T-helper 1 cell treated with Interleukin-12 subunit alpha and Interleukin-12 subunit beta and Interleukin-4 antibody, amounts not matched to agents 30 μg/mL and 1 μg/mL, for 36 hours (primary cell): ENCODE measurements at regions not wholly inside any gene's neighbourhood (a gene's known extent, or its start where the extent isn't known, plus 50 kb on each side); places are given as distances from the start of the nearest gene placed in this dataset.

Source experiments
- H3K27ac Mint-ChIP-seq: one replicate; pipeline ENCODE4 v1.8.0; 2021; ENCODE audit warnings: mild to moderate bottlenecking, mixed read lengths
- H3K27me3 Mint-ChIP-seq: one replicate; pipeline ENCODE4 v1.8.0; 2021; ENCODE audit warnings: low read depth, mixed read lengths
- H3K36me3 Mint-ChIP-seq: one replicate; pipeline ENCODE4 v1.8.0; 2021; ENCODE audit warnings: low read depth, mixed read lengths
- H3K4me1 Mint-ChIP-seq: one replicate; pipeline ENCODE4 v1.8.0; 2021; ENCODE audit warnings: low read depth, mixed read lengths
- H3K4me3 Mint-ChIP-seq: one replicate; pipeline ENCODE4 v1.8.0; 2021; ENCODE audit warnings: mild to moderate bottlenecking, moderate library complexity, mixed read lengths
- H3K9me3 Mint-ChIP-seq: one replicate; pipeline ENCODE4 v1.8.0; 2021; ENCODE audit warnings: mixed read lengths

DNA sequence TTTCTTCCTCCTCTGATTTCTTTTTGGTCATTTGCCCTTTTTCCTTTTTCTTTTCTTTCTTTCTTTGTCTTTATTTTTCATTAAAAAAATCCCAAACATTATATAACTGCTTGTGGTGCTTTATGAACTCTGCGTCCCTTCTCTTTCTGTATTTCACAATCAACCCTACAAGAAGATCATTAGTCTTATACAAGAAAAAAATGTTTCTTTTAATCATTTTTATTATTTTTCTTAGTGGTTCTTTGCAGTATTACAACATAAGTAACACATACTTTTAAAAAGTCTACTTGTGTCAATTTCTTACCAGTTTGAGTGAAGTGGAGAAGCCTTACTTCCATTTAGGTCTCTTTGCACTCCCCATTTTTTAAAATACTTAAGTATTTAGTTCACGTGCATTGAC is 212.7 kb upstream of the SMC2 start:
- no peak overlapping the region for H3K27ac Mint-ChIP-seq
- no peak overlapping the region for H3K4me3 Mint-ChIP-seq
- no peaks in the 10 kb centered on the region for H3K27me3 Mint-ChIP-seq
- no peaks in the 10 kb centered on the region for H3K9me3 Mint-ChIP-seq
- H3K36me3 Mint-ChIP-seq: no peaks in the 10 kb centered on the region
- H3K4me1 Mint-ChIP-seq: no peaks in the 10 kb centered on the region

DNA sequence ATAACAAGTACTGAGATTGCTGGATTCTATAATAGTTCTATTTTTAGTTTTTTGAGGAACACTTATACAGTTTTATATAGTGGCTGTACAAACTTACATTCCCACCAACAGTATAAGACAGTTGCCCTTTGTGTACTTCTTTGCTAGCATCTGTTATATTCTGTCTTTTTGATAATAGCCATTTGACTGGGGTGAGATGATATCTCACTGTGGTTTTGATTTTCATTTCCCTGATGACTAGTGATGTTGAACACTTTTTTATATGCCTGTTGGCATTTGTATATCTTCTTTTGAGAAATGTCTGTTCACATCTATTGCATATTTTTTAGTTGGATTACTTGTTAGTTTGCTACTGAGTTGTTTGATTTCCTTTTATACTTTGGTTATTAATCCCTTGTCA is 204.1 kb upstream of the SMC2 start:
- Mint-ChIP-seq H3K27ac (no peak overlapping the region), H3K9me3 (no peaks in the 10 kb centered on the region), H3K4me1 (no peaks in the 10 kb centered on the region), H3K4me3 (no peak overlapping the region), H3K27me3 (no peaks in the 10 kb centered on the region), H3K36me3 (no peaks in the 10 kb centered on the region)

DNA sequence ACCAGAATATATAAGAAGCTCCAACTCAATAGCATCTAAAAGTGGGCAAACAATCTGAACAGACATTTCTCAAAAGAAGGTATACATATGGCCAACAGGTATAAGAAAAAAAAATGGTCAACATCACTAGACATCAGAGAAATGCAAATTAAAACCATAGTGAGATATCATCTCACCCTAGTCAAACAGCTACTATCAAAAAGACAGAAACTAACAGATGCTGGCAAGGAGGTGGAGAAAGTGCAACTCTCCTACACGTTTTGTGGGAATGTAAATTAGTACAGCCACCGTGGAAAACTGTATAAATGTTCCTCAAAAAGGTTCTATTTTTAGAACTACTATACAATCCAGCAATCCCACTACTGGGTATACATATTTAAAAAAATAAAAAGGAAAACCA is 199.9 kb upstream of the SMC2 start:
- Mint-ChIP-seq H3K27me3 (no peaks in the 10 kb centered on the region), H3K9me3 (no peaks in the 10 kb centered on the region), H3K4me1 (no peaks in the 10 kb centered on the region), H3K4me3 (no peak overlapping the region), H3K36me3 (no peaks in the 10 kb centered on the region), H3K27ac (no peak overlapping the region)

DNA sequence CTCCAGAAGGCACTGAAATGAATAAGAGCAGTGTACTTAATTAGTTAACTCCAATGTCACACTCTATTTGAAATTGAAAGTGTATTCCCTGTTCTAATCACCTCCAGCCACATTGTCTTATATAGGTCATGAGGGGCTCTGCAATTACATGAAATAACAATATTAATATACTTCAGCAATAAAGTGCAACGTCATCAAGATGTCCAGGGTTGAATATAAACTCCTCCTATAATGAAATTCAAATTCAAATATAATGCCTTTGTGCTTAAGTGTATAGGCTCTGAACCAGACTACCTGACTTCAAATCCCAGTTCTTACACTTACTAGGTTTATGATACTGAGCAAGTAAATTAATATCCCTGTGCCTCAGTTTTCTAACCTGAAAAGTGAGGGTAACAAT is 195.6 kb upstream of the SMC2 start:
- Mint-ChIP-seq H3K36me3 (no peaks in the 10 kb centered on the region), H3K27me3 (no peaks in the 10 kb centered on the region), H3K27ac (no peak overlapping the region), H3K4me3 (no peak overlapping the region), H3K4me1 (no peaks in the 10 kb centered on the region), H3K9me3 (no peaks in the 10 kb centered on the region)

DNA sequence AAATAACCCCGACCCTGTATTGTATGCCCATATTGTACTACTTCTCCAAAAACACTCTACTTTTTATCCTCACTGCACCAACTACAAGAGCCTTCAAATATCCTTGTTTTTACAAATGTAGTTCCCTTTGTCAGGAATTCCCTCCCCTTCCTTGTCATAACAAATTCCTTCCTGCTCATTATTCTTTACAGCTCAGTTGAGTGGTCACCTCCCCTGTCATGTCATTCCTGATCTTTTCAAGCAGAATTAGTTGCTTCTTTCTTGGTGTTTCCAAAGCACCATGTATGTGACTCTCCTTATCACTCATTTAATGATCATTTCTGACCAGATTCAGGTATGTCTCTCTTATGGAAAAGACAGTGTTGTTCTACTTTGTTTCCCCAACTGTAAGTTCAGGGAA is 194.2 kb upstream of the SMC2 start:
- Mint-ChIP-seq H3K4me1 (no peaks in the 10 kb centered on the region), H3K4me3 (no peak overlapping the region), H3K27me3 (no peaks in the 10 kb centered on the region), H3K27ac (no peak overlapping the region), H3K36me3 (no peaks in the 10 kb centered on the region), H3K9me3 (no peaks in the 10 kb centered on the region)

DNA sequence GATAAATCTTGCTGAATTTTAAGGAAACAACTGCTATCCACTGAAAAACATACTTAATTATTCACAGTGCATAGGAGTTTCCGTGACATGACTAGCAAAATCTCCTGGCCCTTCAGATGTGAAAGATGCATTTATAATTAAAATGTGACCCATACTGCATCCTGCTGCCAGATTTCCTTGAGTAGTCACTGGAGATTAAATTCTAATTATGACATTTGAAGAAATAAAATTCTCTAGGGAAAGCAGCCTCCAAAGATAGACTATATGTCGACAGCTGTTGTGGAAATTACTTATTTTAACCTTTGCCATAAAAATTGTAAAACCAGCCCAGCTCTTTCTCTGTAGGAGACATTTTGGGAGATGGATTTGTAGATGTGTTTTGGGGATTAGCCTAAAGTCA is 193.6 kb upstream of the SMC2 start:
- no peaks in the 10 kb centered on the region for H3K9me3 Mint-ChIP-seq
- H3K4me1 Mint-ChIP-seq: no peaks in the 10 kb centered on the region
- H3K36me3 Mint-ChIP-seq: no peaks in the 10 kb centered on the region
- H3K4me3 Mint-ChIP-seq: no peak overlapping the region
- no peaks in the 10 kb centered on the region for H3K27me3 Mint-ChIP-seq
- no peak overlapping the region for H3K27ac Mint-ChIP-seq

DNA sequence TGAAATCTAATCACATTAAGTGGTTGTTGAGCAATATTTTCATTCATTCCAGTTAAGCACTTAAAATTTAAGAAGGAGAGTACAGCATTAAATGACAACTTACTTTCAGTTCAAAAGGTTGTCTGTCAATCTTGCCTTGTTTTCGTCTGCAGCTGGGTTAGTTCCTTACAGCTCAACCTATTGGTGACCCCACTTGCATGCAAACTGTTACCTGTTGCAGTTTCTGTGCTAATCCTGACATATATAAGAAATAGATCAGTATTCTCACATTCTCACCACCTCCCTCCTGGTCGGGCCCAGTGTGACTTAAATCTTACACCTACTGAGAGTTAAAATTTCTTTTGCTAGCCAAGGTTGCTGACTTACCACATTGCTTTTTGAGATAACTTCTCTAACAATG is 191.8 kb upstream of the SMC2 start:
- H3K36me3 Mint-ChIP-seq: no peaks in the 10 kb centered on the region
- no peaks in the 10 kb centered on the region for H3K4me1 Mint-ChIP-seq
- no peaks in the 10 kb centered on the region for H3K27me3 Mint-ChIP-seq
- no peak overlapping the region for H3K4me3 Mint-ChIP-seq
- H3K9me3 Mint-ChIP-seq: no peaks in the 10 kb centered on the region
- no peak overlapping the region for H3K27ac Mint-ChIP-seq

DNA sequence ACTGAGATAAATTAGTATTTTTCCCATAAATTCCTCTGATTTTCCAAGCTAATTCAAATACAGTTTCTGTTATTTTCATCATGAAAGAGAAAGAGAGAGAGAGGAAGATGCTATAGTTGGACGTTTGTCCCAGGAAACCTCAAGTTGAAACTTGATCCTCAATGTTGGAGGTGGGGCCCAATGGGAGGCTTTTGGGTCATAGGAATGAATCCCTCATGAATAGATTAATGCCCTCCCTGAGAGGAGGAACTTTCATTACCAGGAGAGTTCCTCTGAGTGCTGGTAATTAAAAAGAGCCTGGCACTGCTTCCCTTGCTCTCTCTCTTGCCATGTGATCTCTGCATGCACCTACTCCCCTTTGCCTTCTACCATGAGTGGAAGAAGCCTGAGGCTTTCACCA is 189.9 kb upstream of the SMC2 start:
- Mint-ChIP-seq H3K27me3 (no peaks in the 10 kb centered on the region), H3K9me3 (no peaks in the 10 kb centered on the region), H3K4me3 (no peak overlapping the region), H3K27ac (no peak overlapping the region), H3K4me1 (no peaks in the 10 kb centered on the region), H3K36me3 (no peaks in the 10 kb centered on the region)

DNA sequence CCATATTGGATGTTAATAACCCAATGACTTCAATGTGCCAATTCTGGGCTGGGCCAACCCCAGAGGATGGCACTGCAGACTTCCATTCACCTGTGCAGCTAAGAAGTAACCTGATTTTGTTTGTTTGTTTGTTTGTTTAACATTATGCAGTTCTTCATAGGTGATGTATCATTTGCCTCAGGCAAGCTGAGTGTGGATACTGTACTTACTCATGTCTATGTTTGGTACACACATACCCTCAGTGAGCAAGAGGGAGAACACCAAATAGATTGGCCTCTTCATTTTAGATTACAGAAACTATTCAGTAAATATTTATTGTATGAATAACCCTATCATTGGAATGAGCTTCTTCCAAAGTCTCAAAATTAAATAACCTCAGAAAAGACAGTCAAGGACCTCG is 180.2 kb upstream of the SMC2 start:
- Mint-ChIP-seq H3K4me3 (no peak overlapping the region), H3K9me3 (no peaks in the 10 kb centered on the region), H3K4me1 (no peaks in the 10 kb centered on the region), H3K36me3 (no peaks in the 10 kb centered on the region), H3K27ac (no peak overlapping the region), H3K27me3 (no peaks in the 10 kb centered on the region)

DNA sequence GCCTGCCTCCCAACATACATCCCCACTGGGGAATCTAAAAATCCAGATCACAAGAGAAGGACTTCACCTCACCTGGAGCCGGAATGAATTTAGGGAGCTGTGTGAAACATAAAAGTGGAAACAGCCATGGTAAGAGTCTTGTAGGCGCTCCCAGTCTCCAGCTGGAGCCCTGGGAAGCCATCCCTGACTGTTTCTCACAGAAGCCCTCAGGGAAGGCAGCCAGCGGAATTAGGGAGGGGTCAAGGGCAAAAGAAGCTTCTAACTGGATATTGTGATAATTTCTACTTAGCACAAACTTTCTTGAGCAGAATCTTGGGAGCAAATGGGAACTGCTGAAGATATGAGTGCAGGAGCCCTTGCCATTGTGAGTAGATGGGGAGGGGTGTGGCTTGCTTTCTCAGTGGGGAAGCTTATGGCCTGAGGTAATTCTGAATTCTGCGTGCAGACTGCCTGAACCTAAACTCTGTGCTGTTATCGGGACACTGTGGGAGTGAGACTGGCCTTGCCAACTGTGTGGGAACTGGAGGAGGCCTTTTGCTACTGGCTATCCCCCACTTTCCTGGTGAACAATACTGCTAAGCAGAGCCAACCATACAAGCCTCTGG is 174.4 kb upstream of the SMC2 start:
- H3K4me3 Mint-ChIP-seq: no peak overlapping the region
- H3K27me3 Mint-ChIP-seq: no peaks in the 10 kb centered on the region
- H3K9me3 Mint-ChIP-seq: no peaks in the 10 kb centered on the region
- no peak overlapping the region for H3K27ac Mint-ChIP-seq
- H3K36me3 Mint-ChIP-seq: no peaks in the 10 kb centered on the region
- H3K4me1 Mint-ChIP-seq: no peaks in the 10 kb centered on the region

DNA sequence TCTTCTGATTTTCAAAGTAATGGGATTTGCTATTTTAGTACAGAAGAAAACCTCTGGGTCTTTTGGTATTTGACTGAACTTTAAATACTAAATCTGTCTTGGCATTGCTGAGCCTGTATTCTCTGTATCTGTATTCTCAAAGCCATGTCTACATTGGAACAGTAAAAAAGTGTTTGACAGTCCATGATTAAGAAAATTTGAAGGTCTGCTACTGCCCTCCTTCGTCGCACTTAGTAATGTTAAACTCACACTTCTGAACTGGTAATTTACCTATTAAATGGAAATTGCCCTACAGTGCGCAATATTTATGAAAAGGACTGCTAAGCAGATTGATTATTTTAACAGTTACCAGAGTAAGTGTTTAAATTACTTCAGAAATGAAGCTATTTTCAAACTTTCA is 165.7 kb upstream of the SMC2 start:
- Mint-ChIP-seq H3K4me3 (no peak overlapping the region), H3K4me1 (no peaks in the 10 kb centered on the region), H3K36me3 (no peaks in the 10 kb centered on the region), H3K27ac (no peak overlapping the region), H3K27me3 (no peaks in the 10 kb centered on the region), H3K9me3 (no peaks in the 10 kb centered on the region)

DNA sequence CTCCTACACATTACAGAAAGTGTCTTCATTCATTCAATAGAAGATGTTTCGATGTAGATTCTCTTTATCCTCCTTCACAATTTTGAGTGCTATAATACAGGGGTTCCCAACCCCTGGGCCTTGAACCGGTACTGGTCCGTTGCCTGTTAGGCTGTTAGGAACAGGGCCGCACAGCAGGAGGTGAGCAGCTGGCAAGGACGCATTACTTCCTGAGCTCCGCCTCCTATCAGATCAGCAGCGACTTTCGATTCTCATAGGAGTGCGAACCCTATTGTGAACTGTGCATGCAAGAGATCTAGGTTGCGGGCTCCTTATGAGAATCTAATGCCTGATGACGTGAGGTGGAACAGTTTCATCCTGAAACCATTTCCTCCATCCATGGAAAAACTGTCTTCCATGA is 153.0 kb upstream of the SMC2 start:
- no peaks in the 10 kb centered on the region for H3K36me3 Mint-ChIP-seq
- no peaks in the 10 kb centered on the region for H3K4me1 Mint-ChIP-seq
- H3K9me3 Mint-ChIP-seq: no peaks in the 10 kb centered on the region
- no peaks in the 10 kb centered on the region for H3K27me3 Mint-ChIP-seq
- no peak overlapping the region for H3K27ac Mint-ChIP-seq
- H3K4me3 Mint-ChIP-seq: no peak overlapping the region

DNA sequence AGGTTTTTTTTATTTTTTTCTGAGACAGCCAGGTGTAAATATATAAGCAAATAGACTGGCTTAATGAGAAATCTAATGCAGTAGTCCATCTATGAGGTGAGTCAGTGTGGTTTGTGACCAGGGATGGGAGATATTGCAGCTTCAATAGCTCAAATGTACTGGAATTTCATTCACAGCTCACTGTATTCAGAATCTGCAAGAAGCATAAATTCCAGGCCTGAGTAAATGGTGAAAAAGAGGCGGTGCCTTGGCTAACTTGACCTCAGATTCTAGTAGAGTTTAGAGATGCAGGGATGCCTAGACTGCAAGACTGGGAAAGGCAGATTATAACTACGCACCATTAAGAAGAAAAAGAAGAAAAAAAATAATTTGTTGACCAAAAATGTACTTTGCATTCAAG is 151.9 kb upstream of the SMC2 start:
- Mint-ChIP-seq H3K36me3 (no peaks in the 10 kb centered on the region), H3K9me3 (no peaks in the 10 kb centered on the region), H3K27ac (no peak overlapping the region), H3K27me3 (no peaks in the 10 kb centered on the region), H3K4me1 (no peaks in the 10 kb centered on the region), H3K4me3 (no peak overlapping the region)

DNA sequence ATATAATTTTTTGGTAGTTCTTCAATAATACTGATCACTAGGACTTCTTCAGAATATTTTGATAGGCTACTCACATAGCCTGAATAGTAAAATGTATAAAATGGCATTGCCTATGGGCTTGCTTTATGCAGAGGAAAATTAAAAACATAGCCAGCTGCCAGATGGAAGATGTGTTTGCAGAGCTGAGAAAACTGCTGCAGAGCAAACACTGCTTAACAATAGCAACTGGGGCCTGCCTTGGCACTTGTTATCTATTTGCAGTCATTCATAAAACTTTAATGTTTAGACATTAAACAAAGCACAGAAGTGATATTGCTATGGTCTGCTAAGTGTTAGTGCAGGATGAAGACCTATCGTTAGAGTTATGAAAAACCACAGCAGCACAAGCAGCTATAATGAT is 151.5 kb upstream of the SMC2 start:
- Mint-ChIP-seq H3K9me3 (no peaks in the 10 kb centered on the region), H3K4me3 (no peak overlapping the region), H3K36me3 (no peaks in the 10 kb centered on the region), H3K27me3 (no peaks in the 10 kb centered on the region), H3K4me1 (no peaks in the 10 kb centered on the region), H3K27ac (no peak overlapping the region)

DNA sequence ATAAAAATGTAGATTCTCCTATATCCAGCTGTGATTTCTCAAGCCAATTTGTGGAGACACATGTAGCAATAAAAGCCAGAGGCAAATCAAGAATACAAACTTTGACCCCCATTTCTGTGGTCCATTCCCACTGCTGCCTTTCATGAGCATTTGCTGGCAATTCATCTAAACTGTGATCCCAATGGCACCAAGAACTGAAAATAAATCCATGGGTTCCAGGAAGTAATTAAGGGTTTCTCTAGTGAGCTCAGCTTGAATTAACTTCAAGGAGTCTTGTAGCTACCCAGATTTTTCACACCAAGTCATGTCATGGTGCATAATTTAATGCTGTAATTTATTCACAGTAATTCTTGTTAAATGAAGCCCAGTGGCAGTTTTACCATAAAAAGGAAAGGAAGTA is 145.0 kb upstream of the SMC2 start:
- no peaks in the 10 kb centered on the region for H3K9me3 Mint-ChIP-seq
- H3K4me3 Mint-ChIP-seq: no peak overlapping the region
- no peaks in the 10 kb centered on the region for H3K36me3 Mint-ChIP-seq
- H3K27me3 Mint-ChIP-seq: no peaks in the 10 kb centered on the region
- H3K4me1 Mint-ChIP-seq: no peaks in the 10 kb centered on the region
- H3K27ac Mint-ChIP-seq: no peak overlapping the region

DNA sequence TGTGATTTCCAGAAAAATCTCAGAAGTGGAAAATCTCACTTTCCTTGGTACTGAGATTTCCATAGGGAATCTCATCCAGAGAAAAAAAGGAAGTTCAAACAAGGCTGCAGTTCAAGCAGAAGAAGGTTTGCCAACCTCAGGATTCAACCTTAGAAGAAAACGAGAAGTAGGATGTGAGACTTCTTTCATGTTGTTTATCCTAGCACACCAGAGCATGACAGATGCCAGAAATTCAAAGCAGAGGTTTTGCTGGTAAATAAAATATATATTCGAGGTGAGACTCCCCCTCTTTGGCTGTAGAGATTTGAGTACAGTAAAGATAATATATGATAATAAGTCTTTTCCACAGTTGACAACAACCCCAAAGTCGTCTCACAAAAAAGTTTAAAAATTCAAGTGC is 116.9 kb upstream of the SMC2 start:
- no peak overlapping the region for H3K27ac Mint-ChIP-seq
- H3K4me3 Mint-ChIP-seq: no peak overlapping the region
- peaks cover 4% of the 10 kb centered on the region for H3K9me3 Mint-ChIP-seq
- no peaks in the 10 kb centered on the region for H3K36me3 Mint-ChIP-seq
- no peaks in the 10 kb centered on the region for H3K4me1 Mint-ChIP-seq
- no peaks in the 10 kb centered on the region for H3K27me3 Mint-ChIP-seq
